ENCODE measurements at regions not wholly inside any gene's neighbourhood (a gene's known extent, or its start where the extent isn't known, plus 50 kb on each side); places are given as distances from the start of the nearest gene placed in this dataset.
A peak's percentile ranks its signal among the peaks of the same experiment; 100 is the strongest.
"Not testable (repeated sequence)": the region's sequence is repeated elsewhere in the genome, so short reads cannot be mapped to it uniquely, and the experiment has no call there.

- in situ Hi-C loops (cut with HindIII; ENCODE audit: low pct_unique_long_range_greater_than_20kb, low sequenced_read_pairs), result no loop called here
- DNase-seq (ENCODE audit: low read depth, low spot score), result no peak
Measured at GRCh38 chr4:3645711-3646679, 113.8 kb upstream of the LRPAP1 start.

- in situ Hi-C loops (cut with HindIII; ENCODE audit: low pct_unique_long_range_greater_than_20kb, low sequenced_read_pairs), result no loop called here
- DNase-seq (ENCODE audit: low read depth, low spot score), result no peak
Measured at GRCh38 chr4:3644849-3645627, 112.8 kb upstream of the LRPAP1 start.

GRCh38 chr4:3643518-3644433 is 111.6 kb upstream of the LRPAP1 start:
- no peak for DNase-seq (ENCODE audit: low read depth, low spot score)
- in situ Hi-C loops (cut with HindIII; ENCODE audit: low pct_unique_long_range_greater_than_20kb, low sequenced_read_pairs), result no loop called here

GRCh38 chr4:3642806-3643517 is 110.7 kb upstream of the LRPAP1 start:
- no peak for DNase-seq (ENCODE audit: low read depth, low spot score)
- in situ Hi-C loops (cut with HindIII; ENCODE audit: low pct_unique_long_range_greater_than_20kb, low sequenced_read_pairs), result no loop called here

GRCh38 chr4:3642056-3642630 is 109.9 kb upstream of the LRPAP1 start:
- no peak for DNase-seq (ENCODE audit: low read depth, low spot score)
- in situ Hi-C loops (cut with HindIII; ENCODE audit: low pct_unique_long_range_greater_than_20kb, low sequenced_read_pairs), result no loop called here

- in situ Hi-C loops (cut with HindIII; ENCODE audit: low pct_unique_long_range_greater_than_20kb, low sequenced_read_pairs), result no loop called here
- DNase-seq (ENCODE audit: low read depth, low spot score), result no peak
Measured at GRCh38 chr4:3641501-3641900, 109.3 kb upstream of the LRPAP1 start.

GRCh38 chr4:3640587-3640962 is 108.4 kb upstream of the LRPAP1 start:
- in situ Hi-C loops (cut with HindIII; ENCODE audit: low pct_unique_long_range_greater_than_20kb, low sequenced_read_pairs), result no loop called here
- peak; percentile 5 for DNase-seq (ENCODE audit: low read depth, low spot score)

GRCh38 chr4:3639613-3640586 is 107.7 kb upstream of the LRPAP1 start:
- in situ Hi-C loops (cut with HindIII; ENCODE audit: low pct_unique_long_range_greater_than_20kb, low sequenced_read_pairs), result no loop called here
- DNase-seq (ENCODE audit: low read depth, low spot score), result no peak

- DNase-seq (ENCODE audit: low read depth, low spot score), result no peak
- in situ Hi-C loops (cut with HindIII; ENCODE audit: low pct_unique_long_range_greater_than_20kb, low sequenced_read_pairs), result no loop called here
Measured at GRCh38 chr4:3638080-3638795, 106.0 kb upstream of the LRPAP1 start.

GRCh38 chr4:3637326-3638016 is 105.2 kb upstream of the LRPAP1 start:
- in situ Hi-C loops (cut with HindIII; ENCODE audit: low pct_unique_long_range_greater_than_20kb, low sequenced_read_pairs), result no loop called here
- DNase-seq (ENCODE audit: low read depth, low spot score), result no peak

GRCh38 chr4:3636646-3637320 is 104.6 kb upstream of the LRPAP1 start:
- DNase-seq (ENCODE audit: low read depth, low spot score), result no peak
- in situ Hi-C loops (cut with HindIII; ENCODE audit: low pct_unique_long_range_greater_than_20kb, low sequenced_read_pairs), result no loop called here

- DNase-seq (ENCODE audit: low read depth, low spot score); in situ Hi-C loops (cut with HindIII; ENCODE audit: low pct_unique_long_range_greater_than_20kb, low sequenced_read_pairs): not testable (repeated sequence)
Measured at GRCh38 chr4:3636020-3636419, 103.8 kb upstream of the LRPAP1 start.

GRCh38 chr4:3634894-3635820 is 102.9 kb upstream of the LRPAP1 start:
- in situ Hi-C loops (cut with HindIII; ENCODE audit: low pct_unique_long_range_greater_than_20kb, low sequenced_read_pairs), result no loop called here
- DNase-seq (ENCODE audit: low read depth, low spot score), result no peak
